ENCODE measurements at regions not wholly inside any gene's neighbourhood (a gene's known extent, or its start where the extent isn't known, plus 50 kb on each side); places are given as distances from the start of the nearest gene placed in this dataset.

- no peak for DNase-seq (ENCODE audit: low spot score)
Observed at GRCh38 chr14:21749306-21749868, 75.8 kb upstream of the OR4E1 start.

- DNase-seq (ENCODE audit: low spot score), result peak; percentile 39
Observed at GRCh38 chr14:21748869-21749303, 75.3 kb upstream of the OR4E1 start.

- DNase-seq (ENCODE audit: low spot score), result no peak
Observed at GRCh38 chr14:21735639-21736307, 62.2 kb upstream of the OR4E1 start.

GRCh38 chr14:21735200-21735599, 61.6 kb upstream of the OR4E1 start:
- no peak for DNase-seq (ENCODE audit: low spot score)

- DNase-seq (ENCODE audit: low spot score), result peak; percentile 57
Observed at GRCh38 chr14:21734457-21735074, 60.9 kb upstream of the OR4E1 start.

- DNase-seq (ENCODE audit: low spot score), result no peak
Observed at GRCh38 chr14:21729703-21730233, 56.1 kb upstream of the OR4E1 start.

GRCh38 chr14:21725250-21725649, 51.6 kb upstream of the OR4E1 start:
- DNase-seq (ENCODE audit: low spot score), result no peak

GRCh38 chr14:21724090-21724973, 50.7 kb upstream of the OR4E1 start:
- DNase-seq (ENCODE audit: low spot score), result no peak

GRCh38 chr14:21723431-21724045, 49.9 kb upstream of the OR4E1 start:
- DNase-seq (ENCODE audit: low spot score), result peak; percentile 55
